WTC11 (cell line): ENCODE measurements at regions not wholly inside any gene's neighbourhood (a gene's known extent, or its start where the extent isn't known, plus 50 kb on each side); places are given as distances from the start of the nearest gene placed in this dataset.

Experiments
- ATAC-seq: fragments of 200-7000 bp; cut with Tn5 transposase; 2 replicates; pipeline ENCODE4 v1.10.0; 2021; ENCODE audit warnings: mild to moderate bottlenecking, moderate library complexity
- CTCF ChIA-PET: fragments of 300-600 bp; sonication (Branson Sonifier 250); formaldehyde crosslinking; loops from one replicate; lab custom pipeline; 2021; ENCODE audit warnings: antibody characterized with exemption; lab: Charles Lee
- POLR2A ChIA-PET: fragments of 350-600 bp; sonication (Branson Sonifier 250); formaldehyde crosslinking; loops from one replicate; lab custom pipeline; 2021; ENCODE audit warnings: antibody characterized with exemption; lab: Charles Lee
- DNase-seq: peaks from one replicate; pipeline ENCODE4 v3.0.0; 2021; ENCODE audit warnings: low spot score
- H3K27ac Mint-ChIP-seq: 2 replicates; pipeline ENCODE4 v1.8.0; 2021; ENCODE audit warnings: mixed read lengths
- H3K27me3 Mint-ChIP-seq: 2 replicates; pipeline ENCODE4 v1.8.0; 2021; ENCODE audit warnings: low read depth, mild to moderate bottlenecking, moderate library complexity, mixed read lengths
- H3K36me3 Mint-ChIP-seq: 2 replicates; pipeline ENCODE4 v1.8.0; 2021; ENCODE audit warnings: mixed read lengths
- H3K4me1 Mint-ChIP-seq: 2 replicates; pipeline ENCODE4 v1.8.0; 2022; ENCODE audit warnings: mixed read lengths
- H3K4me3 Mint-ChIP-seq: 2 replicates; pipeline ENCODE4 v1.8.0; 2021; ENCODE audit warnings: mild to moderate bottlenecking, moderate library complexity, mixed read lengths
- H3K9me3 Mint-ChIP-seq: 2 replicates; pipeline ENCODE4 v1.8.0; 2021; ENCODE audit warnings: mixed read lengths
- ATF2 ChIP-seq: sonication (generic); formaldehyde crosslinking; IDR thresholded peaks from 2 replicates; pipeline ENCODE4 v1.8.1; 2022; ENCODE audit warnings: low read depth, missing genetic modification reagents, borderline replicate concordance
- ATF3 ChIP-seq: sonication (generic); formaldehyde crosslinking; conservative IDR thresholded peaks from 2 replicates; pipeline ENCODE4 v1.8.1; 2022; ENCODE audit warnings: mild to moderate bottlenecking, missing genetic modification reagents
- CREM ChIP-seq: sonication (generic); formaldehyde crosslinking; IDR thresholded peaks from 2 replicates; pipeline ENCODE4 v1.8.1; 2022; ENCODE audit warnings: mild to moderate bottlenecking, missing genetic modification reagents, moderate library complexity
- CTCF ChIP-seq: fragments of 200-600 bp; IDR thresholded peaks from 2 replicates; pipeline ENCODE4 v1.8.0; 2022; ENCODE audit warnings: antibody characterized with exemption
- GABPB1 ChIP-seq: sonication (generic); formaldehyde crosslinking; IDR thresholded peaks from 2 replicates; pipeline ENCODE4 v1.8.1; 2023; ENCODE audit warnings: mild to moderate bottlenecking, missing genetic modification reagents
- GRHL2 ChIP-seq: fragments of 250-450 bp; sonication (Bioruptor Pico); IDR thresholded peaks from 2 replicates; pipeline ENCODE4 v1.8.0; 2022; ENCODE audit warnings: mild to moderate bottlenecking, moderate library complexity; ENCODE audit not compliant: insufficient replicate concordance, severe bottlenecking
- MYBL2 ChIP-seq: sonication (generic); formaldehyde crosslinking; IDR thresholded peaks from 2 replicates; pipeline ENCODE4 v1.8.1; 2023; ENCODE audit warnings: mild to moderate bottlenecking, moderate library complexity, missing genetic modification reagents
- NFE2L1 ChIP-seq: sonication (generic); formaldehyde crosslinking; IDR thresholded peaks from 2 replicates; pipeline ENCODE4 v1.8.1; 2023; ENCODE audit warnings: missing genetic modification reagents
- NR3C1 ChIP-seq: sonication (generic); formaldehyde crosslinking; conservative IDR thresholded peaks from 2 replicates; pipeline ENCODE4 v1.8.1; 2023; ENCODE audit warnings: low read depth, mild to moderate bottlenecking, missing genetic modification reagents
- SMAD3 ChIP-seq: sonication (generic); formaldehyde crosslinking; IDR thresholded peaks from 2 replicates; pipeline ENCODE4 v1.8.0; 2022; ENCODE audit warnings: missing genetic modification reagents, mild to moderate bottlenecking, borderline replicate concordance
- SMAD4 ChIP-seq: sonication (generic); formaldehyde crosslinking; IDR thresholded peaks from 2 replicates; pipeline ENCODE4 v1.8.0; 2022; ENCODE audit warnings: mild to moderate bottlenecking, missing genetic modification reagents
- USF2 ChIP-seq: sonication (generic); formaldehyde crosslinking; IDR thresholded peaks from 2 replicates; pipeline ENCODE4 v1.8.1; 2023; ENCODE audit warnings: mild to moderate bottlenecking, missing genetic modification reagents, moderate library complexity
- ZNF396 ChIP-seq: fragments of 250-450 bp; sonication (Bioruptor Pico); IDR thresholded peaks from 2 replicates; pipeline ENCODE4 v1.8.0; 2021; ENCODE audit warnings: mild to moderate bottlenecking, moderate library complexity, borderline replicate concordance
- ZNF425 ChIP-seq: fragments of 250-450 bp; sonication (Bioruptor Pico); conservative IDR thresholded peaks from 2 replicates; pipeline ENCODE4 v1.9.0; 2021; ENCODE audit warnings: mild to moderate bottlenecking

- DNase-seq (no peak), ATAC-seq (no peak)
- Mint-ChIP-seq H3K36me3 (peaks cover 51% of the 10 kb centered on the region), H3K9me3 (peaks cover 71% of the 10 kb centered on the region), H3K27me3 (peaks cover 2% of the 10 kb centered on the region; the same call in 1 of the 2 replicates), H3K27ac (no peak overlapping the region), H3K4me1 (no peaks in the 10 kb centered on the region)
- CTCF ChIA-PET, result no interaction called here
- TF ChIP-seq ZNF425, result no peak
- no peak for TF ChIP-seq NR3C1
- TF ChIP-seq GABPB1, result no peak
- TF ChIP-seq SMAD4 (CRISPR knock-in tag), result no peak
- TF ChIP-seq CTCF, result no peak
- no peak for TF ChIP-seq NFE2L1 (CRISPR knock-in tag)
- TF ChIP-seq, all 79 proteins: peak for 0
- POLR2A ChIA-PET, result no interaction called here
- no peak overlapping the region for H3K4me3 Mint-ChIP-seq
These were observed 276.9 kb upstream of the SPHKAP start for GRCh38 chr2:228458364-228458763.

GRCh38 chr2:228447266-228447915 is 265.9 kb upstream of the SPHKAP start:
- CTCF ChIA-PET, result no interaction called here
- POLR2A ChIA-PET, result interaction anchor here (0.6 kb wide), 1 partner anchor 30 kb away, joined by 4 read pairs; no protein-coding TSS in a partner anchor
- ATAC-seq, result no peak

GRCh38 chr2:228446734-228447133 is 265.2 kb upstream of the SPHKAP start:
- Mint-ChIP-seq H3K9me3 (peaks cover 26% of the 10 kb centered on the region), H3K4me3 (no peak overlapping the region), H3K27ac (no peak overlapping the region), H3K27me3 (no peaks in the 10 kb centered on the region), H3K36me3 (peaks cover 3% of the 10 kb centered on the region; the same call in 1 of the 2 replicates), H3K4me1 (peaks cover 4% of the 10 kb centered on the region; the same call in 1 of the 2 replicates)
- no peak for ATAC-seq
- CTCF ChIA-PET, result no interaction called here
- POLR2A ChIA-PET, result interaction anchor here (0.6 kb wide), 1 partner anchor 30 kb away, joined by 4 read pairs; no protein-coding TSS in a partner anchor
- TF ChIP-seq MYBL2, result no peak
- TF ChIP-seq ATF3 (CRISPR knock-in tag), result no peak
- no peak for TF ChIP-seq GRHL2 (CRISPR knock-in tag)
- no peak for TF ChIP-seq CREM
- DNase-seq, result no peak

More at GRCh38 chr2:228447266-228447915, 265.9 kb upstream of the SPHKAP start:
- Mint-ChIP-seq H3K27ac (no peak overlapping the region), H3K4me3 (no peak overlapping the region), H3K4me1 (peaks cover 4% of the 10 kb centered on the region; the same call in 1 of the 2 replicates), H3K36me3 (peaks cover 3% of the 10 kb centered on the region; the same call in 1 of the 2 replicates), H3K27me3 (no peaks in the 10 kb centered on the region), H3K9me3 (peaks cover 23% of the 10 kb centered on the region)
- TF ChIP-seq ZNF396 (no peak), SMAD3 (CRISPR knock-in tag) (no peak), ATF2 (CRISPR knock-in tag) (no peak), USF2 (no peak)
- DNase-seq, result no peak
